ENCODE measurements at regions not wholly inside any gene's neighbourhood (a gene's known extent, or its start where the extent isn't known, plus 50 kb on each side); places are given as distances from the start of the nearest gene placed in this dataset.

DNA sequence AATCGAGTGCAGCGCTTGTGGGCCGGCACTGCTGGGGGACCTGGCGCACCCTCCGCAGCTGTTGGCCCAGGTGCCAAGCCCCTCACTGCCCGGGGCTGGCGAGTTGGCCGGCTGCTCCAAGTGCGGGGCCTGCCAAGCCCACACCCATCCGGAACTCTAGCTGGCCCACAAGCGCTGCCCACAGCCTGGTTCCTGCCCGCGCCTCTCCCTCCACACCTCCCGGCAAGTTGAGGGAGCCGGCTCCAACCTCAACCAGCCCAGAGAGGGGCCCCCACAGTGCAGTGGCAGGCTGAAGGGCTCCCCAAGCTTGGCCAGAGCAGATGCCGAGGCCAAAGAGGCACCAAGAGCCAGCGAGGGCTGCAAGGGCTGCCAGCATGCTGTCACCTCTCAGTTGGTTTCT lies 73.4 kb downstream of the PLXNA1 start:
- TF ChIP-seq SUZ12 (IDR thresholded peaks at IDR 0.05; ENCODE audit: extremely low read depth, insufficient read depth, insufficient read length): no peak
- no peak for TF ChIP-seq ZNF274 (IDR thresholded peaks at IDR 0.05; ENCODE audit: low read depth, low read length)
- TF ChIP-seq YY1 (IDR thresholded peaks at IDR 0.05; ENCODE audit: insufficient read depth, insufficient read length): no peak

Data from NT2/D1 (cell line).